GM12864 (cell line): ENCODE measurements at regions not wholly inside any gene's neighbourhood (a gene's known extent, or its start where the extent isn't known, plus 50 kb on each side); places are given as distances from the start of the nearest gene placed in this dataset.

Experiments
- DNase-seq: peaks from one replicate; pipeline ENCODE4 v3.0.0-alpha.2; 2011; ENCODE audit warnings: low read depth
- H3K4me3 ChIP-seq: 2 replicates; pipeline ENCODE4 v1.5.1; 2011; ENCODE audit warnings: mild to moderate bottlenecking, low read depth, low read length, control low read depth
- TF ChIP-seq, protein P1 (sequence below): IDR thresholded peaks from 2 replicates; pipeline ENCODE4 v1.5.1; 2011; ENCODE audit warnings: low read depth, mild to moderate bottlenecking, moderate library complexity, low read length, control low read depth, inconsistent platforms; ENCODE audit errors: missing control alignments

DNA sequence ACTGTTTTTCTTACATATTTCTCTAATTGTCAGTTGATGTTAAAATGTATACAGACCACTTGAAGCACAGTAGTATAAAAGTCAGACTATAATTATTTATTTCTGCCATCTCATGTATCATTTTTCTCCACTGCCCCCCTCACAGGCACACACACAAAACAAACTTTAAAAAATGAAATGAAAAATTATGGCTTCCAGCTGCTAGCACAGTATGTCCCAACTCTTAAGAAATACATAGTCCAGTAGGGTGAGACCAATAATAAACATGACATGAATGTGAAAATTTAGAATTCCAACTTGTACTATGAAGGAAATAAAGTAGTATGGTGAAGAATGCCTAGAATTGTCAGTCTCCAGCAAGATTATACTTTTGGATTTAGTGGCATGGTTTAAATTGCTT lies 1247.9 kb downstream of the JRKL start:
- no peak overlapping the region for H3K4me3 ChIP-seq
- TF ChIP-seq, protein P1, sequence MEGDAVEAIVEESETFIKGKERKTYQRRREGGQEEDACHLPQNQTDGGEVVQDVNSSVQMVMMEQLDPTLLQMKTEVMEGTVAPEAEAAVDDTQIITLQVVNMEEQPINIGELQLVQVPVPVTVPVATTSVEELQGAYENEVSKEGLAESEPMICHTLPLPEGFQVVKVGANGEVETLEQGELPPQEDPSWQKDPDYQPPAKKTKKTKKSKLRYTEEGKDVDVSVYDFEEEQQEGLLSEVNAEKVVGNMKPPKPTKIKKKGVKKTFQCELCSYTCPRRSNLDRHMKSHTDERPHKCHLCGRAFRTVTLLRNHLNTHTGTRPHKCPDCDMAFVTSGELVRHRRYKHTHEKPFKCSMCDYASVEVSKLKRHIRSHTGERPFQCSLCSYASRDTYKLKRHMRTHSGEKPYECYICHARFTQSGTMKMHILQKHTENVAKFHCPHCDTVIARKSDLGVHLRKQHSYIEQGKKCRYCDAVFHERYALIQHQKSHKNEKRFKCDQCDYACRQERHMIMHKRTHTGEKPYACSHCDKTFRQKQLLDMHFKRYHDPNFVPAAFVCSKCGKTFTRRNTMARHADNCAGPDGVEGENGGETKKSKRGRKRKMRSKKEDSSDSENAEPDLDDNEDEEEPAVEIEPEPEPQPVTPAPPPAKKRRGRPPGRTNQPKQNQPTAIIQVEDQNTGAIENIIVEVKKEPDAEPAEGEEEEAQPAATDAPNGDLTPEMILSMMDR, result no peak
- no peak for DNase-seq

DNA sequence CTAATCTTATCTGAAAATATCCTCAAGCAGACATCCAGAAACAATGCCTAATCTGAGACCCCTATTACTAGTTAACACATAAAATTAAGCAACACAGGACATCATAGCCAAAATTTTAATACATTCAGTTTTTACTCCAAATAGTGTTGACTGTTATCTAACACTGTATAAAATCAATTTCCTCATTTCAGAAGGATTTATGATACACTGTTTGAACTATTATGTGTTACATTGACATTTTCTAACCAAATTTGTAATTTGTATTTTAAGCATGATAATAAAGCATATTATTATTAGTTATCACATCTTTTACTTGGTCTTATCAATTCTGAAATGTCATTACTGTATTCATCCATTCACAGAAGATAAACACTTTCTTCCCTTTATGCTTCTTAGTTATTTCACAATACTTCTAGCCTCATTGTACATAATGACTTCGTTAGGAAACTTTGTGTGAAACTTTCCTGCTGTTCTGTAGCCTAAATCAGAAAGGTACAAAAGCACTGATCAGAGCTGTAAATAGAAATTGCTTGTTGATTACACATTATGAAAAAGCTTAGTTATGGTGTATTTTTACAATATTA lies 1248.9 kb downstream of the JRKL start:
- H3K4me3 ChIP-seq, result no peak overlapping the region
- no peak for DNase-seq
- TF ChIP-seq, protein P1, result no peak

DNA sequence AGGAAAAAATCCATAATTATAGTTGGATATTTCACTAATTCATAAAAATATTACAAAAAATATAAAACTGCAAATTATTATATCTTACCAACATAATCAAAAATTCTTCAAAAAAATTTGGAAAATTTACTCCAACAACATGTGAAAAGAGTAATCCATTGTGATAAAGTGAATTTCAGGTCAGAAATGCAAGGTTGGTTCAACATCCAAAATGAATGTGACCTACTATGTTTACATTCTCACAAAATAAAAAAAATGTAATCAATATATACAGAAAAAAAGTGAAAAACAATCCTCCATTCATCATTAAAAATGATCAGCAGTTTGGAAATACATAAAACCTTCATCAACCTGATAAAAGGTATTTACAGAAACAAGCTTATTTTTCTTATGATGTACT lies 1252.2 kb downstream of the JRKL start:
- no peak for DNase-seq
- no peak overlapping the region for H3K4me3 ChIP-seq
- TF ChIP-seq, protein P1, result no peak

DNA sequence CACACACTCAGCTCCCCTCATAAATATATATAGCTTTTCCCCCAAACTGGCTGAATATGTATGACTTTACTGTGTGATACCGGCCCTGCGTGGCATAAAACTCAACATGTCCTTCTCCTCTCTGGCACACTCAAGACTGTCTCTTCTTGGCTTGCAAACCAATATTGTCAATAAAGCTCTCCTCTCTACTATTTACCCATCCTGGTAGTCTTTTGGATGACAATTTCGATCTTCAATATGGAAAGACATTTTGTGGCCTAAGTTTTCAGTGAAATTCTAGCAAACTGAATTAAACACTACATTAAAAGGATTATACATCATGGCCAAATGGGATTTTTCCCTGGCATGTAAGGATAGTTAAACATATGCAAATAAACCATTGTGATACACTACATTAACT lies 1255.9 kb downstream of the JRKL start:
- no peak for DNase-seq
- no peak overlapping the region for H3K4me3 ChIP-seq
- TF ChIP-seq, protein P1, result no peak

DNA sequence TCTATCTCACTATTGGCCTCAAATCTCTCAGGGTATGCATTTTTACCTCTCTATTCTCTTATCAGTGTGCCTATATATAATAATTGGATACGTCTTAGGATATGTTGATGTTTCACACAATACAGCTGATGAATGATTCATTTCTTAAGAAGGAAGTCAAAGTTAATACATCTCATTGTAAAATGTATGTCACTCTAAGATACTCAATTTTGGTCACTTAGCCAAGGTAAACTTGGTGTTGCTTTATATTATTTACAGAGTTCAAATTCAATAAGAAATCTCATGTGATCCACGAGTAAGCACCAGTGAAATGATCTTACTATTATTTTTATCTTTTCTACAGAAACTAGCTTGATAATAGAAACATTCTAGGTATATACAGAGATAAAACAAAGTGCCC lies 1266.5 kb downstream of the JRKL start:
- TF ChIP-seq, protein P1, result no peak
- DNase-seq, result no peak
- H3K4me3 ChIP-seq, result no peak overlapping the region

DNA sequence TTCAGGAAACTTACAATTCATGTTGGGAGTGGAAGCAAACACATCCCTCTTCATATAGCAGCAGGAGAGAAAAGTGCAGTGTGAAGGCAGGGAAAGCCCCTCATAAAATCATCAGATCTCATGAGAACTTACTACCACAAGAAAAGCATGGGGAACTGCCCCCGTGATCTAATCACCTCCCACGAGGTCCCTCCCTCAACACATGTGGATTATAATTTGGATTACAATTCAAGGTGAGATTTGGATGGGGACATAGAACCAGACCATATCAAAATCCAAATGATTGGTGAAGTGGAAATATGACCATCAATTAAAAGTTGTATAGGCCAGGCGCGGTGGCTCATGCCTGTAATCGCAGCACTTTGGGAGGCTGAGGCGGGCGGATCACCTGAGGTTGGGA lies 1268.0 kb downstream of the JRKL start:
- H3K4me3 ChIP-seq, result no peak overlapping the region
- DNase-seq, result no peak
- TF ChIP-seq, protein P1, result no peak

DNA sequence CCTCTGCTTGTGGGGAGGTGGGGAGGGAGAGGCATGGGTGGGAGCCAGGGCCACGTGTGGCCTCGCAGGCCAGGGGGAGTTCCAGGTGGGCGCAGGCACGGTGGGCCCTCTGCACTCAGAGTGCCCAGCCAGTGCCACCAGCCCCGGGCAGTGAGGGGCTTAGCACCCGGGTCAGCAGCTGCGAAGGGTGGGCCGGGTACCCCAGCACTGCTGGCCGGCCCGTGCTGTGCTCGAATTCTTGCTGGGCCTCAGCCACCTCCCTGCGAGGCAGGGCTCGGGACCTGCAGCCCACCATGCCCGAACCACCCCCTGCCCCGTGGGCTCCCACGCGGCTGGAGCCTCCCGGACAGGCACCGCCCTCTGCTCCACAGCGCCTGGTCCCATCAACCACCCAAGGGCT lies 1277.2 kb downstream of the JRKL start:
- no peak overlapping the region for H3K4me3 ChIP-seq
- TF ChIP-seq, protein P1, result no peak
- DNase-seq, result no peak
